DMS153 treated with DMSO at 0.1 percent for 48 hours (cell line): ENCODE measurements at regions not wholly inside any gene's neighbourhood (a gene's known extent, or its start where the extent isn't known, plus 50 kb on each side); places are given as distances from the start of the nearest gene placed in this dataset.

Source experiments
- DNase-seq: peaks from one replicate; lab custom pipeline; 2025; ENCODE audit not compliant: unreplicated experiment; lab: John Stamatoyannopoulos, UW

GRCh38 chr20:58111310-58112016 lies 117.0 kb downstream of the ANKRD60 start:
- no peak for DNase-seq

GRCh38 chr20:58109918-58110635 lies 118.4 kb downstream of the ANKRD60 start:
- DNase-seq = no peak

- no peak for DNase-seq
These were observed 119.2 kb downstream of the ANKRD60 start for GRCh38 chr20:58109126-58109880.

GRCh38 chr20:58107533-58107932 lies 120.9 kb downstream of the ANKRD60 start:
- DNase-seq = no peak

GRCh38 chr20:58106143-58106750 lies 122.2 kb downstream of the ANKRD60 start:
- DNase-seq = no peak

GRCh38 chr20:58103961-58104360 lies 124.5 kb downstream of the ANKRD60 start:
- DNase-seq = no peak

- DNase-seq = no peak
These were observed 124.9 kb downstream of the ANKRD60 start for GRCh38 chr20:58103517-58103904.

- no peak for DNase-seq
These were observed 125.5 kb downstream of the ANKRD60 start for GRCh38 chr20:58102744-58103516.

GRCh38 chr20:58102261-58102660 lies 126.2 kb downstream of the ANKRD60 start:
- DNase-seq = no peak

- no peak for DNase-seq
These were observed 127.6 kb downstream of the ANKRD60 start for GRCh38 chr20:58100731-58101356.

GRCh38 chr20:58099956-58100730 lies 128.3 kb downstream of the ANKRD60 start:
- no peak for DNase-seq

GRCh38 chr20:58099291-58099935 lies 129.0 kb downstream of the ANKRD60 start:
- no peak for DNase-seq

- no peak for DNase-seq
These were observed 129.9 kb downstream of the ANKRD60 start for GRCh38 chr20:58098571-58098970.

GRCh38 chr20:58097943-58098342 lies 130.5 kb downstream of the ANKRD60 start:
- no peak for DNase-seq

GRCh38 chr20:58097429-58097828 lies 131.0 kb downstream of the ANKRD60 start:
- no peak for DNase-seq

- DNase-seq = no peak
These were observed 131.5 kb downstream of the ANKRD60 start for GRCh38 chr20:58096880-58097423.

GRCh38 chr20:58094698-58095097 lies 133.8 kb downstream of the ANKRD60 start:
- DNase-seq = no peak

GRCh38 chr20:58094160-58094559 lies 134.3 kb downstream of the ANKRD60 start:
- no peak for DNase-seq

- DNase-seq = no peak
These were observed 135.6 kb downstream of the ANKRD60 start for GRCh38 chr20:58092871-58093270.
